ENCODE measurements at regions not wholly inside any gene's neighbourhood (a gene's known extent, or its start where the extent isn't known, plus 50 kb on each side); places are given as distances from the start of the nearest gene placed in this dataset.
"Not testable (repeated sequence)": the region's sequence is repeated elsewhere in the genome, so short reads cannot be mapped to it uniquely, and the experiment has no call there.

GRCh38 chr17:30709096-30709495, 115.4 kb downstream of the CRLF3 start:
- not testable (repeated sequence) for H3K4me3 ChIP-seq (ENCODE audit: low read depth, low read length); H2AFZ ChIP-seq; H3K27me3 ChIP-seq (ENCODE audit: control insufficient read depth, insufficient read depth, low read length); H3K9me3 ChIP-seq (ENCODE audit: control insufficient read depth, low read length); H3K27ac ChIP-seq; H3K9ac ChIP-seq; H3K4me1 ChIP-seq; H3K79me2 ChIP-seq; H3K4me2 ChIP-seq (ENCODE audit: low read length); H3K36me3 ChIP-seq (ENCODE audit: control insufficient read depth, insufficient read depth, low read length)

GRCh38 chr17:30708241-30709078, 116.0 kb downstream of the CRLF3 start:
- Histone ChIP-seq H2AFZ (peak overlapping the region; percentile 99), H3K27ac (peak overlapping the region; percentile 87), H3K4me2 (ENCODE audit: low read length) (peak overlapping the region; percentile 94), H3K4me3 (ENCODE audit: low read depth, low read length) (peak overlapping the region; percentile 84), H3K9ac (peak overlapping the region; percentile 76)
- not testable (repeated sequence) for H3K4me1 ChIP-seq; H3K79me2 ChIP-seq; H3K9me3 ChIP-seq (ENCODE audit: control insufficient read depth, low read length); H3K27me3 ChIP-seq (ENCODE audit: control insufficient read depth, insufficient read depth, low read length); H3K36me3 ChIP-seq (ENCODE audit: control insufficient read depth, insufficient read depth, low read length)
- peak; percentile 4 for TF ChIP-seq CTCF (IDR thresholded peaks at IDR 0.05)

- peak overlapping the region; percentile 84 for H3K4me3 ChIP-seq (ENCODE audit: low read depth, low read length)
- not testable (repeated sequence) for H3K27me3 ChIP-seq (ENCODE audit: control insufficient read depth, insufficient read depth, low read length); H3K36me3 ChIP-seq (ENCODE audit: control insufficient read depth, insufficient read depth, low read length); H3K79me2 ChIP-seq; H3K4me1 ChIP-seq; H3K9ac ChIP-seq; H3K9me3 ChIP-seq (ENCODE audit: control insufficient read depth, low read length)
- H2AFZ ChIP-seq, result peak overlapping the region; percentile 99
- peak overlapping the region; percentile 94 for H3K4me2 ChIP-seq (ENCODE audit: low read length)
- peak overlapping the region; percentile 87 for H3K27ac ChIP-seq
These were observed 116.7 kb downstream of the CRLF3 start for GRCh38 chr17:30707724-30708240.

- H3K36me3 ChIP-seq (ENCODE audit: control insufficient read depth, insufficient read depth, low read length); H3K9me3 ChIP-seq (ENCODE audit: control insufficient read depth, low read length); H3K4me1 ChIP-seq; H3K4me2 ChIP-seq (ENCODE audit: low read length); H3K27me3 ChIP-seq (ENCODE audit: control insufficient read depth, insufficient read depth, low read length); H3K4me3 ChIP-seq (ENCODE audit: low read depth, low read length); H3K27ac ChIP-seq; H3K79me2 ChIP-seq; H3K9ac ChIP-seq: not testable (repeated sequence)
- peak overlapping the region; percentile 31 for H2AFZ ChIP-seq
These were observed 117.8 kb downstream of the CRLF3 start for GRCh38 chr17:30706461-30707335.

GRCh38 chr17:30706004-30706403, 118.5 kb downstream of the CRLF3 start:
- H3K27me3 ChIP-seq (ENCODE audit: control insufficient read depth, insufficient read depth, low read length); H3K9ac ChIP-seq: not testable (repeated sequence)

GRCh38 chr17:30701498-30701989, 122.9 kb downstream of the CRLF3 start:
- TF ChIP-seq CTCF (IDR thresholded peaks at IDR 0.05), result no peak
- H3K4me3 ChIP-seq (ENCODE audit: low read depth, low read length), result no peak overlapping the region
- H3K36me3 ChIP-seq (ENCODE audit: control insufficient read depth, insufficient read depth, low read length), result no peaks in the 10 kb centered on the region
- H3K27me3 ChIP-seq (ENCODE audit: control insufficient read depth, insufficient read depth, low read length), result no peaks in the 10 kb centered on the region
- no peak overlapping the region for H2AFZ ChIP-seq
- peaks cover 4% of the 10 kb centered on the region for H3K4me1 ChIP-seq
- H3K9me3 ChIP-seq (ENCODE audit: control insufficient read depth, low read length), result no peaks in the 10 kb centered on the region
- no peak overlapping the region for H3K4me2 ChIP-seq (ENCODE audit: low read length)
- no peak overlapping the region for H3K27ac ChIP-seq
- no peak overlapping the region for H3K9ac ChIP-seq
- no peaks in the 10 kb centered on the region for H3K79me2 ChIP-seq

More at GRCh38 chr17:30706004-30706403, 118.5 kb downstream of the CRLF3 start:
- H3K4me2 ChIP-seq (ENCODE audit: low read length); H3K27ac ChIP-seq; H3K4me3 ChIP-seq (ENCODE audit: low read depth, low read length); H3K9me3 ChIP-seq (ENCODE audit: control insufficient read depth, low read length); H3K79me2 ChIP-seq; H3K4me1 ChIP-seq; H3K36me3 ChIP-seq (ENCODE audit: control insufficient read depth, insufficient read depth, low read length): not testable (repeated sequence)
- H2AFZ ChIP-seq, result peak overlapping the region; percentile 31

- H3K27ac ChIP-seq; H3K9me3 ChIP-seq (ENCODE audit: control insufficient read depth, low read length); H3K4me3 ChIP-seq (ENCODE audit: low read depth, low read length); H3K9ac ChIP-seq; H3K36me3 ChIP-seq (ENCODE audit: control insufficient read depth, insufficient read depth, low read length); H2AFZ ChIP-seq; H3K79me2 ChIP-seq; H3K27me3 ChIP-seq (ENCODE audit: control insufficient read depth, insufficient read depth, low read length); H3K4me2 ChIP-seq (ENCODE audit: low read length); H3K4me1 ChIP-seq: not testable (repeated sequence)
These were observed 123.7 kb downstream of the CRLF3 start for GRCh38 chr17:30700833-30701232.
